T-helper 9 cell (primary cell): ENCODE measurements at regions not wholly inside any gene's neighbourhood (a gene's known extent, or its start where the extent isn't known, plus 50 kb on each side); places are given as distances from the start of the nearest gene placed in this dataset.

Experiments
- DNase-seq: peaks from one replicate; pipeline ENCODE4 v3.0.0-alpha.2; 2020

GRCh38 chr21:36636439-36636838, 62.5 kb upstream of the SIM2 start:
- DNase-seq: no peak

GRCh38 chr21:36639769-36640168, 59.1 kb upstream of the SIM2 start:
- no peak for DNase-seq

DNA sequence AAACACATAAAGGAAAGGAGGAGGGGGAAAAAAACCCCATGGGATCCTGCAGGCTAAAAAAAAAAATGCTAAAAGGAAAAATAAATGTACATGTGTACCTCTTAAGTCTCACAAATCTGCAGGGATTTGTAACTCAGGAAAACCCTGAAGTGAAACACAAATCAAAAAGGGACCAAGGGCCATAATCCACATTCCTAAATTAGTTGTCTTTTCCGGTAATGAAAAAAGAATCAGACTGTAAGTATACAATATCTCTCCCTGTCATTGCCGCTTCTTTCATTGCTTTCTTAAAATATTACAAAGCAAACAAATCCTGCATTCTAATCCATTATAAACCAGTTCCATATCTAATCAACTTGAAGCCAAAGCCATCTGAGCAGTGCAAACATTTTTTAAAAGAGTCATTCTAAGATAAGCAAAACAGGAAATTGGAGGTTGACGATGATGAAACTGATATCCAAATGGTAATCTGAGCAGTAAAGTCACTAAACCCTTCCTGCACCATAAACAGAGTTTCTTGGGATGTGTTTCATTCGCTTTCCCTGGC, 58.7 kb upstream of the SIM2 start:
- no peak for DNase-seq

DNA sequence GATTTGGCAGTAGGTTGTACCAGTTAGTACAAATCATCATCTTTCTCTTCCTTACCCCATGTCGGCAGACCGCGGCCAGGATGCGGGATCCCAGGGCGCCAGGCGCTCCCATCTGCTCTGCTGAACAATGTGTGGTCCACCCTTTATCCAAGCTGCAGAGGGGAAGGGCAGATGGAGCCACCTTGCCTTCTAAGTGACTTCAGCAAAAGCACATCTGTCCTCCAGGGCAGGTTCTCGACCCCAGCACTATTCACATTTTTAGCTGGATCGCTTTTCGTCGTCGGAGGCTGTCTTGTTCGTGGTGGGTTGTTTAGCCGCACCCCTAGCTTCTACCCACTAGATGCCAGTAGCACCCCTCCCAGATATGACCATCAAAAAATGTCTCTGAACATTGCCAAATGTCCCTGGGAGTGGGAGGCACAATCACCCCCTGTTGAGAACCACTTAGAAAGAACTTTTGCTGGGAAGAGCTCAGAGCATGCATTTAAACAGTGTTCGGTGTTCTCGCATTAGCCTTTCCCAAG, 58.1 kb upstream of the SIM2 start:
- no peak for DNase-seq

DNA sequence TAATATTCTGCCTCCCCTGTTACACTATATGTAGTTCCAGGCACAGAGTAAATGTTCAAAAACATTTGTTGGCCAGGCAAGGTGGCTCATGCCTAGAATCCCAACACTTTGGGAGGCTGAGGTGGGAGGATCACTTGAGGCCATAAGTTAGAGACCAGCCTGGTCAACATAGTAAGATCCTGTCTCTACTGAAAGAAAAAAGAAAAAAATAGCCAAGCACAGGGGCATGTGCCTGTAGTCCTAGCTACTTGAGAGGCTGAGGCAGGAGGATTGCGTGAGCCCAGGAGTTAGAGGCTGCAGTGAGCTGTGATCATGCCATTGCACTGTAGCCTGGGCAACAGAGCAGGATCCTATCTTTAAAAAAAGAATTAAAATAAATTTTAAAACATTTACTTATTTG, 57.6 kb upstream of the SIM2 start:
- no peak for DNase-seq

- DNase-seq: no peak
These were observed 57.0 kb upstream of the SIM2 start for GRCh38 chr21:36641886-36642285.

- no peak for DNase-seq
These were observed 56.1 kb upstream of the SIM2 start for GRCh38 chr21:36642777-36643176.

DNA sequence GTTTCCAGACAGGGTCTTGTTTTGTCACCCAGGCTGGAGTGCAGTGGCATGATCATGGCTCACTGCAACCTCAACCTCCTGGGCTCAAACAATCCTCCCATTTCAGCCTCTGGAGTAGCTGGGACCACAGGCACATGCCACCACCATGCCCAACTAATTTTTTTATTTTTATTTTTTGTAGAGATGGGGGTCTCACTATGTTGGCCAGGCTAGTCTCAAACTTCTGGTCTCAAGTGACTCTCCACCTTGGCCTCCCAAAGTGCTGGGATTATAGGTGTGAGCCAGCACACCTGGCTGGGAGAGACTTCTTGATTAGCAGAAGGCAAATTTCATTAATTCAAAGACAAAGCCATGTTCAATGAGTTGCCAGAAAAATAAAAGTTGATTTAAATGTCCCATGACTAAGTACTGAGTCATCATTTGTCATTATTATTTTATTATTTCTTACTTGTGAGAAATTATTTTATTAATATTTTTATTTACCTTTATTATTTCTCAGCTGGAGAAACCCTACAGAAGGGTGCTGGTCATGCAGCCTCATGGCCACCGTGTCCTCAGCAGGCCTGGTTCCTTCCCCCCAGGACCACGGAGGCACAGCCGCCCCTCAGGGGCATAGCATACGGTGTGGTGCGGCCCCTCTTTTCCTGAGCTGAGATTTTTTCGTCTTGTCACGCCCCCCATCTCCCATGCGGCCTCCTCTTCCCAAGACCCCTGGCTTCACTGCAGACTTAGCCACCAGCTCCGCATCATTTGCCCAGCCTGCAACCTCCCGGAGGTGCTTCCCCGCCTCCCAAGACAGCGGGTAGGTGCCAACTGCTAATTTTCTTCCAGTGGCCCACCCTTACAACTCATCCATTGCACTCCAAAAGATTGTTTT, 55.3 kb upstream of the SIM2 start:
- DNase-seq: no peak

DNA sequence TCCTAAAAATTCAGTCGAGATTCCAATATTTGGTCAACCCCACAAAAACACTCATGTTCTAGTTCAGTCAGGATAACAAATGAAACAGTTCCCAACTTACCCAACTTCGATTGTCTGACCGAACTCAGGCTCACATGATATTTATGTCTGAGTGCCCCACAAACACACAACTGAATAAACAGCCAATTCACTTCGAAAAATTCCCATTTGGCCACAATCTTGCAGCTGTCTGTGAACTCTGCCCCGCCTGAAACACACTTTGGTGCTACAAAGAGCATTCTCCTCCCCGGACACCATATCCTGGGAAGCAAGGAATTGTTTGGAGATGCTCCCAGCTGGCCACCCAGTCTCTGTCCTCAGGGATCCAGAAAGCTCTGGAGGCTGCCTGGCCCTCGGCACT, 52.9 kb upstream of the SIM2 start:
- DNase-seq: no peak

- no peak for DNase-seq
These were observed 52.3 kb upstream of the SIM2 start for GRCh38 chr21:36646645-36647044.

DNA sequence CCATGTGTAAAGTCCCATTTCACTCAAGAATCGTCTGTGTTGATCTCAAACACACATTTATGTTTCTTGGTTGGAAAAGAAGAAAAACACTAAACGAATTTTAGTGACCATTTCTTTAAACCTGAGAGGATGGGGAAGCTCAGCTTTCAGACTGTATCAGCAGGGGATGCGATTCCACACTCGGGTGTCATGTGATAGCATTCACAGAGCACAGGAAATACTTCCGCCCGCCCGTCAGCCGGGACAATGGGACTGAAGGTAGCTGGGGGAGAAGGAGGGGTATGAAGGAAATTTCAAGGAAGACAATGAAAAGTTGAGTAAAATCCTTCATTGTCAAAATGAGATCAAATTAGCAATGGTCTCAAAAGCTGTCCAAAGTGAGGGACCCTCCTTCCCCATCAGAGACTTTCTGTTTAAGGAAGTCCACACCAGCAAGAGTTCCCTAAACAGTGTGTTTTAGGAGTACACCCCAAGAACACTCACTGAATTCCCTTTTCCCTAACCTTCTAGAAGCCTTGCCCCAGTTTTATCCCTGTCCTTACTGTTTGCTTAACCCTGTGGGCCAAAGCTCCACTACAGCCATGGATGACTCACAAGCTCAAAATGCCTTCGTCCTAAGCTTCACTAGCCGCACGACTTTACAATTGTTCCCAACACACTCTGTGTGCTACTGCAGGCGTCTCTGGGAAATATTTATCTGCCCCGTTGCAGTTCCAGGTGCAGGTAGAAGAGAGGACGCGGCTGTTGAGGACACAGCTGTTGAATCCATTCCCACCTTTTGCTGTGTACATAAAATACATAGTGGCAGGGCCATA, 51.4 kb upstream of the SIM2 start:
- DNase-seq: no peak
